GM10248 (cell line): ENCODE measurements at regions not wholly inside any gene's neighbourhood (a gene's known extent, or its start where the extent isn't known, plus 50 kb on each side); places are given as distances from the start of the nearest gene placed in this dataset.

ENCODE experiments used
- CTCF ChIA-PET: fragments of 300-600 bp; sonication (Branson Sonifier 250); formaldehyde crosslinking; extraction: SDS; loops from one replicate; lab custom pipeline; 2021; ENCODE audit warnings: antibody characterized with exemption; lab: Yijun Ruan, JAX
- POLR2A ChIA-PET: fragments of 350-650 bp; sonication (Branson Sonifier 250); formaldehyde crosslinking; extraction: SDS; loops from one replicate; lab custom pipeline; 2020; ENCODE audit warnings: antibody characterized with exemption; lab: Yijun Ruan, JAX
- DNase-seq: peaks from one replicate; pipeline ENCODE4 v3.0.0; 2012; ENCODE audit errors: extremely low spot score
- CTCF ChIP-seq: IDR thresholded peaks from 2 replicates; pipeline ENCODE4 v1.5.1; 2012; ENCODE audit warnings: mild to moderate bottlenecking, low read depth; ENCODE audit errors: extremely low read depth, missing control alignments, control extremely low read depth

DNA sequence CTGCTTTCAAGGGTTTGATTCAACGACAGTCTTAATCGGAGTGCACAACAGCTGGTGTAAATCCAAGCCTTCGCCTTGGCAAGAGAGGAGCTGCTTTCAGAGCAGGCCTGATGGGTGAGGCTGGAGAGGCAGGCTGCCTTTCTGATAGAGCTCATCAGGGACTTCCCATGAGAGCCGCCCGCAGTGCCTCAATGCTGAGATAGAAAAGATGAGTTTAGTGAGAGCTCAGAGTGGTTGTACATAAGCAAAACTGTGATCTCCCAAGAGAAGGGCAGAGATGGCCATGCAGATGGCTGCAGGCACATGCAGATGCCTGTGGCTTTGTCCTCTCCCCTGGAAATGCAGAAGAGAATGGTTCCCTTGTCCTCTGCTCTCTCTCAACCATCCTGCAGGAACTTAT lies 122.1 kb downstream of the ARL4C start:
- CTCF ChIA-PET = interaction anchor here (1.7 kb wide), 1 partner anchor 10 kb away, joined by 4 read pairs; no protein-coding TSS in a partner anchor
- POLR2A ChIA-PET = no interaction called here
- no peak for DNase-seq

DNA sequence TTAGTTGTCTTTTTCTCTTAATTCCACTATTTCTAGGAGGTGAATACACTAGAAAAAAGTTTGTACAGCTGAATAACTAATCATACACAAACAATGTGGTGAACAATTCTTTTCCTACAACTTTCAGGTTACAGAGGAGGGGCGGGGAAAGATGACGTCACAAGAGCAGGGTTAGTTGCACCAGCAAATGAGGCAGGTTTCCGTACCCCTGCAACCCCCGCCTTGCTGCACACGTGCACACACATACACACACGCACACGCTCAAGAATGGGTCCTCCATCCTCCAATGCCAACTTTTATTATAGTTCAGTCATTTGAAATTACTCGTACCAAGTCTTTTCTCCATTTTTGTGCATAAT lies 122.8 kb downstream of the ARL4C start:
- no peak for DNase-seq
- CTCF ChIA-PET = interaction anchor here (1.0 to 1.7 kb wide), 2 partner anchors 10 to 12 kb away, joined by 3 to 4 read pairs; no protein-coding TSS in a partner anchor
- no peak for TF ChIP-seq CTCF
- POLR2A ChIA-PET = no interaction called here

More for the DNA sequence above, 122.1 kb downstream of the ARL4C start:
- no peak for TF ChIP-seq CTCF

GRCh38 chr2:234373481-234374149 lies 123.3 kb downstream of the ARL4C start:
- TF ChIP-seq CTCF = no peak
- ChIA-PET CTCF (interaction anchor here (1.0 to 1.7 kb wide), 2 partner anchors 9 to 12 kb away, joined by 3 to 4 read pairs; no protein-coding TSS in a partner anchor), POLR2A (no interaction called here)
- no peak for DNase-seq

DNA sequence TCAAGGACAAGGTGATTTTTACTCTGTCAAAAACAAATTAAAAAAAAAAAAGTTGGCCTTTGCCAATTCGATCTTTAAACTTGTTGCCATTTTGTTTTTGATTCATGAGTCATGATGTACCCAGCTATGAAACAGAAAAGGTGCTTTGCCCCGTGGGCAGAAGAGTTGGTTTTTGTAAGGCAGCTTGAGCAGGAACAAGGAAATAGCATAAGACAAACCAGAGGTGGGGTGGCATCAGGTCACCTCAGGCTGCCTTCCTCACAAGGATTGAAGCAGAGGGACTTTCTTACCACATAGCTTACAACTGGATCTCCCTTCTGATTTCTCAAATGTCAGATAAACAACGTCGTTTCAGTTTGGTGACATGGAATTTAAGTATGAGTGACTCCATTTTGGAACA lies 123.8 kb downstream of the ARL4C start:
- DNase-seq = no peak
- POLR2A ChIA-PET = no interaction called here

GRCh38 chr2:234372506-234372905 lies 124.4 kb downstream of the ARL4C start:
- ChIA-PET POLR2A (no interaction called here), CTCF (no interaction called here)
- no peak for TF ChIP-seq CTCF
- no peak for DNase-seq

More for the DNA sequence above, 123.8 kb downstream of the ARL4C start:
- CTCF ChIA-PET = no interaction called here
- no peak for TF ChIP-seq CTCF

DNA sequence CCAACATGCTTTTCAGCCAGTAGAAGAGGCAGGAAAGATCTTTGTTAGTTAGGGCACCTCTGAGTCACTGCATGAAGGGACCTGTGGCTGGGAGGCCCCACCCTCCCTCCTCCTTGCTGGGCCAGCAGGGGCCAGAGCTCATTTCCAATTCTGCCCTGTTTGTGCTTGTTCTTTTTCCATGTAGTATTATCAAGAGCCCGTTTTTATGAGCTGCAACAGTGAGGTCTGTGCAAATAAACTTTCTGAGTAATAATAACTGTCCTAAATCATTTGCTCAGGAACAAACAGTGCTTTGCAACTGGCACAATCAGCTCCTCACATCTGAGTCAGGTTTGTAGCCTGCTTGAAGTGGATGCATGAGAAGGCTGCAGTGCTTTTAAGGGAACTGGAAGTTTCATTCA lies 128.0 kb downstream of the ARL4C start:
- ChIA-PET POLR2A (no interaction called here), CTCF (interaction anchor here (0.9 to 2.2 kb wide), 6 partner anchors 11 to 54 kb away, joined by 3 to 5 read pairs (median 4); no protein-coding TSS in a partner anchor)
- no peak for DNase-seq
- no peak for TF ChIP-seq CTCF
